Esophagus (tissue), 2 donors: ENCODE measurements at regions not wholly inside any gene's neighbourhood (a gene's known extent, or its start where the extent isn't known, plus 50 kb on each side); places are given as distances from the start of the nearest gene placed in this dataset.

Experiments
- H3K27ac ChIP-seq, 2 donors: one replicate each; pipeline ENCODE4 v1.5.1; 2013; ENCODE audit warnings: low read depth in 2 of 2, mild to moderate bottlenecking in 2 of 2, inconsistent platforms in 1 of 2, low read length in 1 of 2, moderate library complexity in 1 of 2
- H3K27me3 ChIP-seq, 2 donors: one replicate each; pipeline ENCODE4 v1.6.1; 2013; ENCODE audit warnings: low read length in 2 of 2, control low read depth in 1 of 2, mild to moderate bottlenecking in 1 of 2; ENCODE audit not compliant: insufficient read depth in 2 of 2, control insufficient read depth in 1 of 2
- H3K36me3 ChIP-seq, 2 donors: one replicate each; pipeline ENCODE4 v1.6.1; 2013; ENCODE audit warnings: low read length in 1 of 2; ENCODE audit not compliant: control insufficient read depth in 2 of 2, insufficient read depth in 2 of 2
- H3K4me1 ChIP-seq, 2 donors: one replicate each; pipeline ENCODE4 v1.6.1; 2013; ENCODE audit warnings: low read length in 1 of 2; ENCODE audit not compliant: control insufficient read depth in 2 of 2, insufficient read depth in 2 of 2
- H3K4me3 ChIP-seq, 2 donors: one replicate each; pipeline ENCODE4 v1.5.1; 2013; ENCODE audit warnings: low read length in 2 of 2, mild to moderate bottlenecking in 2 of 2, low read depth in 1 of 2, moderate library complexity in 1 of 2
- H3K9me3 ChIP-seq, 2 donors: one replicate each; pipeline ENCODE4 v1.6.1; 2013; ENCODE audit warnings: mild to moderate bottlenecking in 2 of 2, low read depth in 1 of 2, low read length in 1 of 2, moderate library complexity in 1 of 2; ENCODE audit not compliant: control insufficient read depth in 2 of 2, insufficient read depth in 1 of 2
- WGBS, 2 donors: extraction: QIAGEN DNeasy Blood & Tissue Kit; methylation state at CpG; one replicate each; pipeline ENCODE4 v1.1.7; 2013; 5-methylcytosine and 5-hydroxymethylcytosine counted together
- donor health status: healthy with polysubstance abuse.
- donor health status: Bipolar disorder and iron deficiency.

DNA sequence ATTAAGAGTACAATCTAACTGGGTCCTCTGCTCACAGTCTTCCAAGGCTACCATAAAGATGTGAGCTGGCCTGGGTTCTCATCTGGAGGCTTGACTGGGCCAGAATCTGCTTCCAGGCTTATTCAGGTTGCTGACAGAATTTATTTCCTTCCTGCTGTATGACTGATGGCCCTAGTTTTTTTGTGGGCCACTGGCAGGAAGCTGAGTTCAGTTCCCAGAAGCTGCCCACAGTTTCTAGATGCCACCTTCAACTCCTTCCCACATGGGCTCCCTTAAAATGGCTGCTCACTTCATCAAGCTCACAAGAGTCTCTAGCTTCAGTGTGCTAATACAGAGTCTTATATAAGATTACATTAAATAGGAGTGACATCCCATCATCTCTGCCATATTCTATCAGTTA lies 121.7 kb upstream of the CAND1 start:
- H3K4me1 ChIP-seq = no peaks in the 10 kb centered on the region
- no peaks in the 10 kb centered on the region for H3K9me3 ChIP-seq
- no peaks in the 10 kb centered on the region for H3K27me3 ChIP-seq
- H3K36me3 ChIP-seq = no peaks in the 10 kb centered on the region
- H3K4me3 ChIP-seq = no peak overlapping the region
- no peak overlapping the region for H3K27ac ChIP-seq

- no peaks in the 10 kb centered on the region for H3K36me3 ChIP-seq
- no peaks in the 10 kb centered on the region for H3K27me3 ChIP-seq
- WGBS, 2 donors = 74 to 89% methylated on average over 1 of the region's 1 CpG
- no peaks in the 10 kb centered on the region for H3K9me3 ChIP-seq
- no peaks in the 10 kb centered on the region for H3K4me1 ChIP-seq
- H3K27ac ChIP-seq = no peak overlapping the region
- no peak overlapping the region for H3K4me3 ChIP-seq
Observed at GRCh38 chr12:67148265-67148664, 120.9 kb upstream of the CAND1 start.

GRCh38 chr12:67151886-67152285 lies 117.3 kb upstream of the CAND1 start:
- Histone ChIP-seq H3K4me1 (no peaks in the 10 kb centered on the region), H3K27me3 (no peaks in the 10 kb centered on the region), H3K9me3 (no peaks in the 10 kb centered on the region), H3K36me3 (no peaks in the 10 kb centered on the region), H3K4me3 (no peak overlapping the region), H3K27ac (no peak overlapping the region)
- 80 to 87% methylated on average over 3 of the region's 3 CpGs for WGBS, 2 donors

DNA sequence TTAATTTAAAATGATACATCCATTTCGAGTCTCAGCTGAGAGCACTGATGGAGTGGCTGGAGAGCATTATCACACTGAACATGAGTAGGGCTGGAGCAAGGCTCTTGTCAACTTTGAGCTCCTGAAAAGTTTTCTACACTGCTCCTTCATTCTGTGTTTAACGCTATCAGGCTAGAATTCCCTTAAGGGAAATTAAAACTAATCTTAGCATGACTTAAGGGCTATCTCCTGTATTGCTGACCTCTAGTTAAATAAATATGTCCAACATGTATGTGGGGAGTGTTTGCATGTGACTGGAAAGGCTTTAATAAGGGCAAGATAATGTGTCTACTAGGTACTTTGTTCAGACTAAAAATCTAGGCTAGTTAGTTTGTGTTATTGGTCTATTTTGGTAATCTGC lies 116.7 kb upstream of the CAND1 start:
- Histone ChIP-seq H3K27ac (no peak overlapping the region), H3K4me3 (no peak overlapping the region), H3K27me3 (no peaks in the 10 kb centered on the region), H3K9me3 (no peaks in the 10 kb centered on the region), H3K4me1 (no peaks in the 10 kb centered on the region), H3K36me3 (no peaks in the 10 kb centered on the region)
- 66 to 73% methylated on average over 2 of the region's 2 CpGs for WGBS, 2 donors

DNA sequence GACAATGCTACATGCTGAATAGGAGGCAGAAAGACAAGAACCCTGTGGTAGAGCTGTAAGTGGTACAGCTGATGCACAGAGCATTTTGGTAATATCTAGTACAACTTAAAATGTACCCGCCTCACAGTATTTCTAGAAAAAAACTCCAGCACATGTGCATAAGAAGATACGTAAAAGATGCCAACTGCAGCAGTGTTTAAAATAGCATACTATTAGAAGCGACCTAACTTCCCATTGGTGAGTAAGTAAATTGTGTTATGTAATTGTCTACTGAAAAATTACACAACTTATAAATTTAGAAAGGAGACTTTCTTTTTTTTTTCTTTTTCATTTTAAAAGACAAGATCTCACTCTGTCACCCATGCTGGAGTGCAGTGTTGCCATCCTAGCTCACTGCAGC lies 114.3 kb upstream of the CAND1 start:
- Histone ChIP-seq H3K27ac (no peak overlapping the region), H3K27me3 (no peaks in the 10 kb centered on the region), H3K4me3 (no peak overlapping the region), H3K9me3 (no peaks in the 10 kb centered on the region), H3K4me1 (no peaks in the 10 kb centered on the region), H3K36me3 (no peaks in the 10 kb centered on the region)
- 58 to 65% methylated on average over 3 of the region's 3 CpGs for WGBS, 2 donors

DNA sequence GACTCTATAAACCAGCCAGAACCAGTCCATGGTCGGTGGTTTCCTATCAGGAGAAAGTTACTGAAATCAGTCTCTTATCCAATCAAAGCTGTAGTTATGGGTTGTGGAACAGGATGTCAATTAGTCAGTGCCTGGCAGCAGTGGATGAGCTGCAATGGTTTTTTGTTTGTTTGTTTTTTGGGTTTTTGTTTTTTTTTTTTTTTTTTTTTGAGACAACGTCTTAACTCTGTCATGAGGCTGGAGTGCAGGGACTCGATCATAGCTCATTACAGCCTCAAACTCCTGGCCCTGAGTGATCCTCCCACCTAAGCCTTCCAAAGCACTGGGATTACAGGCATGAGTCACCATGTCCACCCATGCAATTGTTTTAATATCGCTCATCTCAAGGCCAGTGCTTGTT lies 113.3 kb upstream of the CAND1 start:
- whole genome bisulfite sequencing, 2 donors = 34 to 45% methylated on average over 4 of the region's 4 CpGs
- H3K27ac ChIP-seq = no peak overlapping the region
- H3K4me1 ChIP-seq = no peaks in the 10 kb centered on the region

DNA sequence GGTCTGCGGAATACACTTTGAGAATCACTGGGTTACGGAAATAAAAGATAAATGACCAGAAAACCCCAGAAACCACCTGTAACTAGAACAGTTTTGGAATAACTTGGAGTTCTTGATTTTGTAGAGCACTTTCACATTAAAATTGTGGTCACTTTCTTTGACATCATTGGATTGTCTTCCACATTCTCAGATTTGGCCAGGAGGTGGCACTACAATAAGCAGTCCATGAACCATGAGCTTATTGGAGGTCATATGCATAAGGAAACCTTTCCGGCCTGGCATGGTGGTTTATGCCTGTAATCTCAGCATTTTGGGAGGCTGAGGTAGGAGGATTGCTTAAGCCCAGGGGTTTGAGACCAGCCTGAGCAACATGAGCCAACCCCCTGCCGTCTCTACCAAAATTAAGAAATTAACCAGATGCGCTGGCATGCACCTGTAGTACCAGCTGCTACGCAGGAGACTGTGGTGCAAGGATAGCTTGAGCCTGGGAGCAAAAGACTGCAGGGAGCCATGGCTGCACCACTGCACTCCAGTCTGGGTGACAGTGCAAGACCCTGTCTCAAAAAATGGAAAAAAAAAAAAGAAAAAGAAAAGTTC lies 107.7 kb upstream of the CAND1 start:
- H3K4me3 ChIP-seq = no peak overlapping the region
- no peaks in the 10 kb centered on the region for H3K36me3 ChIP-seq
- no peaks in the 10 kb centered on the region for H3K9me3 ChIP-seq
- no peaks in the 10 kb centered on the region for H3K27me3 ChIP-seq
- no peaks in the 10 kb centered on the region for H3K4me1 ChIP-seq
- 82 to 85% methylated on average over 6 of the region's 6 CpGs for WGBS, 2 donors
- H3K27ac ChIP-seq = no peak overlapping the region

More for the DNA sequence above, 113.3 kb upstream of the CAND1 start:
- Histone ChIP-seq H3K36me3 (no peaks in the 10 kb centered on the region), H3K27me3 (no peaks in the 10 kb centered on the region), H3K4me3 (no peak overlapping the region), H3K9me3 (no peaks in the 10 kb centered on the region)

- WGBS, 2 donors = 63 to 75% methylated on average over 2 of the region's 2 CpGs
Observed at GRCh38 chr12:67173258-67173657, 95.9 kb upstream of the CAND1 start.

GRCh38 chr12:67182551-67182950 lies 86.6 kb upstream of the CAND1 start:
- no peak overlapping the region for H3K27ac ChIP-seq
- H3K4me1 ChIP-seq = no peaks in the 10 kb centered on the region
- H3K27me3 ChIP-seq = peaks cover 0 to 3% of the 10 kb centered on the region in 2 donors

More at GRCh38 chr12:67173258-67173657, 95.9 kb upstream of the CAND1 start:
- Histone ChIP-seq H3K36me3 (no peaks in the 10 kb centered on the region), H3K27ac (no peak overlapping the region), H3K4me1 (no peaks in the 10 kb centered on the region), H3K4me3 (no peak overlapping the region), H3K27me3 (no peaks in the 10 kb centered on the region), H3K9me3 (no peaks in the 10 kb centered on the region)

GRCh38 chr12:67193704-67194103 lies 75.5 kb upstream of the CAND1 start:
- no peaks in the 10 kb centered on the region for H3K27me3 ChIP-seq
- H3K4me1 ChIP-seq = no peaks in the 10 kb centered on the region
- H3K9me3 ChIP-seq = no peaks in the 10 kb centered on the region
- H3K27ac ChIP-seq = no peak overlapping the region
- no peaks in the 10 kb centered on the region for H3K36me3 ChIP-seq
- H3K4me3 ChIP-seq = no peak overlapping the region

More at GRCh38 chr12:67182551-67182950, 86.6 kb upstream of the CAND1 start:
- Histone ChIP-seq H3K4me3 (no peak overlapping the region), H3K9me3 (no peaks in the 10 kb centered on the region), H3K36me3 (no peaks in the 10 kb centered on the region)
- WGBS, 2 donors = 86 to 89% methylated on average over 2 of the region's 2 CpGs
